ENCODE measurements at regions not wholly inside any gene's neighbourhood (a gene's known extent, or its start where the extent isn't known, plus 50 kb on each side); places are given as distances from the start of the nearest gene placed in this dataset.

DNA sequence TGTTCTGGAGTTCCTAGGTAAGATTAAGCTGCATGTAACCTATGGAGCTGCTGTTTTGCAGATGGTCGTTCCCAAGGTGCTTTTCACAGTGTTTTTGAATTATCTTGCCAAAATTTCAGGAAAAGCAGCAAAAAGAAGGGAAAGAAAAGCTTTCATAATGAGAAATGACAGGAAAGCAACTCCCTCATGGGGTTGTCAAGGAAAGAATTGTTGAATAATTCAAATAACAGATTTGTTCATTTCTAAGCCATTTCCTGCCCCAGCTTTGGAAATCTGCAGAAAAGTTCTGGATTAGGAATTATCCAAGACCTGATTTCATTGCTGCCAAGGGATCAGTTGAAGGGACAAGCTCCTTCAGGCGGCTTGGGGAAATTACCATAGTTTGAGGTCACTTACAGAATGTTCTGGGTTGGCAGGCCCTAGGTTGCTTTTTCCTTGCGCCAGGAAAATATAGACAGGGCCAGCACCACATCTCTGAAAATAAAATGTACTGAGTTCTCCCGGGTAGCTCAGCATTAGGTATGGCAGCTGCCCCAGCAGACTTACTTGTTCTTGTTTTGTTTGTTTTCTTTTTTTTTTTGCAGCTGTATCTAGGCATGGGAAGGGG, 354.7 kb downstream of the STIM2 start:
- TF ChIP-seq, protein P1, sequence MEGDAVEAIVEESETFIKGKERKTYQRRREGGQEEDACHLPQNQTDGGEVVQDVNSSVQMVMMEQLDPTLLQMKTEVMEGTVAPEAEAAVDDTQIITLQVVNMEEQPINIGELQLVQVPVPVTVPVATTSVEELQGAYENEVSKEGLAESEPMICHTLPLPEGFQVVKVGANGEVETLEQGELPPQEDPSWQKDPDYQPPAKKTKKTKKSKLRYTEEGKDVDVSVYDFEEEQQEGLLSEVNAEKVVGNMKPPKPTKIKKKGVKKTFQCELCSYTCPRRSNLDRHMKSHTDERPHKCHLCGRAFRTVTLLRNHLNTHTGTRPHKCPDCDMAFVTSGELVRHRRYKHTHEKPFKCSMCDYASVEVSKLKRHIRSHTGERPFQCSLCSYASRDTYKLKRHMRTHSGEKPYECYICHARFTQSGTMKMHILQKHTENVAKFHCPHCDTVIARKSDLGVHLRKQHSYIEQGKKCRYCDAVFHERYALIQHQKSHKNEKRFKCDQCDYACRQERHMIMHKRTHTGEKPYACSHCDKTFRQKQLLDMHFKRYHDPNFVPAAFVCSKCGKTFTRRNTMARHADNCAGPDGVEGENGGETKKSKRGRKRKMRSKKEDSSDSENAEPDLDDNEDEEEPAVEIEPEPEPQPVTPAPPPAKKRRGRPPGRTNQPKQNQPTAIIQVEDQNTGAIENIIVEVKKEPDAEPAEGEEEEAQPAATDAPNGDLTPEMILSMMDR (IDR thresholded peaks at IDR 0.05; ENCODE audit: borderline replicate concordance, insufficient read depth, low read depth, low read length) = no peak
- no peak overlapping the region for H3K4me3 ChIP-seq (ENCODE audit: low read depth, low read length)

DNA sequence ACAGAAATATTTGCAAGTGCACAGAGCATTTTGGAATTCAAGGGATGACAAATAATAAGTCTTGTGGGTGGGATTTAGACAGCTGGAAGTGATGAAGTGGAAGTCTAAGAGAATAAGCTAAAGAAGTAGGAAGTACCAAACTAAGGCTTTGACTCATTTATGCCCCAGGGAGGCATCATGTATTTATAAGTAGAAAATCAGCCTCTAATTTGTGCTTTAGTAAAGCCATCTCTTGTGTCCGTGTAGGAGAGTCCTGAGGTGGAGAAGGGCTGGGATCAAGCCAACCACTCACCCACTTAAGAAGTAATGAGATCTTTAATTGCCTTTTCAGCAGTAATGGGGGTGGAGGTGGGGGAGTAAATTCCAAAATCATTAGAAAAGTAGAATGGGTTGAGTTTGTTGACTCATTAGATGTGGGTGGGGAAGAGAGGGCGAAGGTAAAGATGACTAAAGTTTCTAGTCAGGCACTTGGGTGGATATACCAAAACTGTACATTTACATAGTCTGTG, 356.7 kb downstream of the STIM2 start:
- TF ChIP-seq, protein P1 (IDR thresholded peaks at IDR 0.05; ENCODE audit: borderline replicate concordance, insufficient read depth, low read depth, low read length) = no peak
- no peak overlapping the region for H3K4me3 ChIP-seq (ENCODE audit: low read depth, low read length)

DNA sequence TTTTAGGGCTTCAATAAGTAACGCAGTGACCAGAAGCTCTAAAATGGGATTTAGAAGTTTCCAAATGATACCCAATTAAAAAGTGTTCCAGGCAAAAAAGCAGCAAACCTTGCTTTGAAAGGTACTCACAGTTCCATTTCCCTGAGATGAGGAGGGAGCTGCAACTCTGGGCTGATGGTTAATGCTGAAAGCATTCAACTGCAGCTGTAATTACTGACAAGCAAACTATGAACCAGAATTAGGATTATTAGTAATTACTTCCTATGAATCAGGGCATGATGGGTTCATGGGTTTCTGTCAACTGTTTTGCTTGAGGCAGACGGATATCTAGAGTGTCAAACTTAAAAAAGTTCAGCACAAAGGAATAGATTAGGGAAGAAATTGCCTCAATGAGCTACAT, 357.4 kb downstream of the STIM2 start:
- TF ChIP-seq, protein P1 (IDR thresholded peaks at IDR 0.05; ENCODE audit: borderline replicate concordance, insufficient read depth, low read depth, low read length) = no peak

DNA sequence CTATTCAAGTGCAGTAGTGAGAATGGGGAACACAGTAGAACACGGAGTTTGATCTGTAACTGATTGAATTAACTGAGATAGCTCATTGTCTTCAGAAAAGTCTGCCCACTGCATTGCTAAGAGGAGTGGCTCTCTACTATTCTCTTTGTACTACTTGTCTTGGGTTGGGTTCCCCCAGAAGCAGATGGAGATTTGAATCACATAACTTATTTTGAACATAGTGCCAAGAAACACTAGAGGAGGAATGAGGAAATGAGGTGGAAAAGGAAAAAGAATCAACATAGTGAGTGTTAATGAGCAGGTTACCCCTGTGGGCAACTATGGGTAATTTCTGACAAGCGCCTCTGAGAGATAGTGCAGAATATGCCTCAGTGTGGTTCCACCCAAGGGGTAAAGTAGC, 362.7 kb downstream of the STIM2 start:
- TF ChIP-seq, protein P1 (IDR thresholded peaks at IDR 0.05; ENCODE audit: borderline replicate concordance, insufficient read depth, low read depth, low read length) = no peak
- no peak overlapping the region for H3K4me3 ChIP-seq (ENCODE audit: low read depth, low read length)

More for the DNA sequence above, 357.4 kb downstream of the STIM2 start:
- H3K4me3 ChIP-seq (ENCODE audit: low read depth, low read length) = no peak overlapping the region

DNA sequence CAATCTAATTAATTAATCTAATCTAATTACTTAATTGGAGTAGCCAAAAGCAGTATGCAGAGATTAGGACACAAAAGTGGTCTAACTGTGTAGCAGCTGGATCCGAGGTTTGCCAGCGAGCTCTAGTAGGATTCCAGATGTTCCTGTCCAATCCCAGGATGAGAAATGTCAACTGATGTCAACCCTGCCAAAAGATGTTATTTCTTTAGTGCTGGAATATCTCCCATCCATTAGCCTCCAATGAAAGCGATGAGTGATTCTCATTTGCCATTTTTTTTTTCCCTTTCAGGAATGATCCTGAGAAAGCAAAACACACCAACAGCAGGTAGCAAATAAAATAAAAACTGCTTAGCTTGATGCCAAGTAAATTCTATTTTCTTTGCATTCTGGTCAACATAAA, 372.9 kb downstream of the STIM2 start:
- TF ChIP-seq, protein P1 (IDR thresholded peaks at IDR 0.05; ENCODE audit: borderline replicate concordance, insufficient read depth, low read depth, low read length) = no peak
- H3K4me3 ChIP-seq (ENCODE audit: low read depth, low read length) = no peak overlapping the region

DNA sequence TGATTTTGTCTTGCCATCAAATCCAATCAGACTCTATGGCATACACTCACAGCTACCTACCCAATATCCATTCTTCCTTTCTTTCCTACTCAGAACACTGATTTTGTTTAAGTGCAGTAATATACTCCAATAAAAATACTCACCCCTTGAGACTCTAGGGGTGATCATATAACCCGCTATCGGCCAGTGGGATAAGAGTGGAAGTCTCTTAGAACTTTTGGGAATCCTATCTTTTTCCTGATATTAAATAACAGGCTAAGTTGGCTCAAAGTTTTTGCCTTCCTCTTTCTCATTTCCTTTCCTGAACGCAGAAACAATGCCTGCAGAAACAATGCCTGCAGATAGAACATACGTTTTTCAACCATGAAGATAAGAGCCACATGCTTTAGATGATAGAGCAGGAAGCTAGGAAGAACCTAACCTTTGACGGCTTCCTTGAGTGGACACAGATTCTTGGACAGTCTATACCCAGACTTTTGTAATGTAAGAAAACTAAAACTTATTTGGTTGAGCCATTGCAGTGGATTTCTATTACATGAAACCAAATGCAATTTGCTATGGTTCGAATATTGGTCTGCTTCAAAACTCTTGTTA, 373.8 kb downstream of the STIM2 start:
- TF ChIP-seq, protein P1 (IDR thresholded peaks at IDR 0.05; ENCODE audit: borderline replicate concordance, insufficient read depth, low read depth, low read length) = no peak
- H3K4me3 ChIP-seq (ENCODE audit: low read depth, low read length) = no peak overlapping the region

DNA sequence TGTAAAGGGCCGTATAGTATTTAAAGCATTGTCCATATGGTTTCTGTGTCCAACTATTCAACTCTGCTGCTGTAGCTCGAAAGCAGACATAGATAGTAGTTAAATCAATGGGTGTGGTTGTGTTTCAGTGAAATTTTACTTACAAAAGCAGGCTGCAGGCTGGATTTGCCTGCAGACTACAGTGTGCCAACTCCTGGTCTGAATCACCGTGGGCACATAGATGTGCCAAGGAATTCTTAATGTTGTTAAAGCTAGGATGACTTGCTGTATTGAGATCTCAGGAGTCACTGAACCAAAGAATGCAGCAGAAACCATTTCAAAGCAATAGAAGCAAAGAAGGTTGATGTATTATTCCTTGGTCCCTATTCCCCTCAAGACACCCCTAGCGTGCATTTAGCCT, 379.0 kb downstream of the STIM2 start:
- TF ChIP-seq, protein P1 (IDR thresholded peaks at IDR 0.05; ENCODE audit: borderline replicate concordance, insufficient read depth, low read depth, low read length) = no peak
- no peak overlapping the region for H3K4me3 ChIP-seq (ENCODE audit: low read depth, low read length)
